Ascending aorta (tissue), 2 donors: ENCODE measurements at regions not wholly inside any gene's neighbourhood (a gene's known extent, or its start where the extent isn't known, plus 50 kb on each side); places are given as distances from the start of the nearest gene placed in this dataset.

Experiments
- DNase-seq, 2 donors: peaks; one replicate each; pipeline ENCODE4 v3.0.0-alpha.2; 2019; ENCODE audit warnings: low spot score in 2 of 2
- H3K27ac ChIP-seq, 2 donors: fragments of 200-600 bp; sonication (generic); one replicate each; pipeline ENCODE4 v1.5.1; 2016 to 2017; ENCODE audit warnings: mild to moderate bottlenecking in 1 of 2
- H3K27me3 ChIP-seq: fragments of 200-600 bp; sonication (generic); one replicate; pipeline ENCODE4 v1.5.1; 2017
- H3K36me3 ChIP-seq, 2 donors: fragments of 200-600 bp; sonication (generic); one replicate each; pipeline ENCODE4 v1.5.1; 2016
- H3K4me1 ChIP-seq, 2 donors: fragments of 200-600 bp; sonication (generic); one replicate each; pipeline ENCODE4 v1.5.1; 2016 to 2017; ENCODE audit warnings: mild to moderate bottlenecking in 1 of 2
- H3K4me3 ChIP-seq, 2 donors: fragments of 200-600 bp; sonication (generic); one replicate each; pipeline ENCODE4 v1.5.1; 2016 to 2017; ENCODE audit warnings: mild to moderate bottlenecking in 1 of 2
- H3K9me3 ChIP-seq, 2 donors: fragments of 200-600 bp; sonication (generic); one replicate each; pipeline ENCODE4 v1.5.1; 2016
- CTCF ChIP-seq, 3 experiments: fragments of 200-600 bp in 2 of 3; fragments of 450-650 bp in 1 of 3; sonication (generic) in 2 of 3; IDR thresholded peaks; one replicate each; pipeline ENCODE4 v1.5.1; 2016 to 2019; ENCODE audit warnings: antibody characterized with exemption in 3 of 3, mild to moderate bottlenecking in 1 of 3, moderate library complexity in 1 of 3
- intact Hi-C: fragments of 100-400 bp; cut with DNase I; formaldehyde crosslinking; loops from one replicate; pipeline ENCODE4 v1.15.1; 2023

GRCh38 chr12:87687362-87687761 lies 341.8 kb downstream of the C12orf50 start:
- no peaks in the 10 kb centered on the region for H3K9me3 ChIP-seq
- no peaks in the 10 kb centered on the region for H3K27me3 ChIP-seq
- H3K36me3 ChIP-seq = no peaks in the 10 kb centered on the region
- H3K4me1 ChIP-seq = peaks cover 0 to 8% of the 10 kb centered on the region in 2 donors
- H3K4me3 ChIP-seq = peak overlapping the region in 1 of 2 donors; percentile 6
- DNase-seq = no peak
- H3K27ac ChIP-seq = peak overlapping the region; percentile 24 to 51
- no peak for TF ChIP-seq CTCF (IDR thresholded peaks at IDR 0.05)
- intact Hi-C loops = no loop called here

- intact Hi-C loops = no loop called here
- H3K4me1 ChIP-seq = peaks cover 0 to 8% of the 10 kb centered on the region in 2 donors
- DNase-seq = no peak
- no peak overlapping the region for H3K27ac ChIP-seq
- H3K27me3 ChIP-seq = no peaks in the 10 kb centered on the region
- no peaks in the 10 kb centered on the region for H3K36me3 ChIP-seq
- no peak overlapping the region for H3K4me3 ChIP-seq
- no peak for TF ChIP-seq CTCF (IDR thresholded peaks at IDR 0.05)
- H3K9me3 ChIP-seq = no peaks in the 10 kb centered on the region
Measured at GRCh38 chr12:87685696-87686095, 343.5 kb downstream of the C12orf50 start.

- Histone ChIP-seq H3K36me3 (no peaks in the 10 kb centered on the region), H3K27me3 (no peaks in the 10 kb centered on the region), H3K4me1 (no peaks in the 10 kb centered on the region), H3K4me3 (no peak overlapping the region), H3K9me3 (no peaks in the 10 kb centered on the region), H3K27ac (no peak overlapping the region)
- no peak for TF ChIP-seq CTCF (IDR thresholded peaks at IDR 0.05)
- intact Hi-C loops = no loop called here
- DNase-seq = no peak
Measured at GRCh38 chr12:87679251-87679650, 349.9 kb downstream of the C12orf50 start.

- H3K9me3 ChIP-seq = no peaks in the 10 kb centered on the region
- no peak overlapping the region for H3K4me3 ChIP-seq
- H3K36me3 ChIP-seq = no peaks in the 10 kb centered on the region
- H3K4me1 ChIP-seq = no peaks in the 10 kb centered on the region
- intact Hi-C loops = no loop called here
- TF ChIP-seq CTCF (IDR thresholded peaks at IDR 0.05) = no peak
- H3K27me3 ChIP-seq = no peaks in the 10 kb centered on the region
- DNase-seq = no peak
- no peak overlapping the region for H3K27ac ChIP-seq
Measured at GRCh38 chr12:87678453-87678852, 350.7 kb downstream of the C12orf50 start.

- DNase-seq = no peak
- H3K9me3 ChIP-seq = no peaks in the 10 kb centered on the region
- H3K4me3 ChIP-seq = no peak overlapping the region
- TF ChIP-seq CTCF (IDR thresholded peaks at IDR 0.05) = no peak
- no peaks in the 10 kb centered on the region for H3K36me3 ChIP-seq
- no peak overlapping the region for H3K27ac ChIP-seq
- no peaks in the 10 kb centered on the region for H3K27me3 ChIP-seq
- intact Hi-C loops = no loop called here
- no peaks in the 10 kb centered on the region for H3K4me1 ChIP-seq
Measured at GRCh38 chr12:87676731-87677130, 352.5 kb downstream of the C12orf50 start.

- H3K4me3 ChIP-seq = no peak overlapping the region
- TF ChIP-seq CTCF (IDR thresholded peaks at IDR 0.05) = no peak
- H3K9me3 ChIP-seq = no peaks in the 10 kb centered on the region
- no peak for DNase-seq
- no peak overlapping the region for H3K27ac ChIP-seq
- intact Hi-C loops = no loop called here
- H3K4me1 ChIP-seq = no peaks in the 10 kb centered on the region
- no peaks in the 10 kb centered on the region for H3K36me3 ChIP-seq
- H3K27me3 ChIP-seq = no peaks in the 10 kb centered on the region
Measured at GRCh38 chr12:87671757-87672156, 357.4 kb downstream of the C12orf50 start.
